Neural progenitor cell (in vitro differentiated cells): ENCODE measurements at regions not wholly inside any gene's neighbourhood (a gene's known extent, or its start where the extent isn't known, plus 50 kb on each side); places are given as distances from the start of the nearest gene placed in this dataset.
A peak's percentile ranks its signal among the peaks of the same experiment; 100 is the strongest.
"Not testable (repeated sequence)": the region's sequence is repeated elsewhere in the genome, so short reads cannot be mapped to it uniquely, and the experiment has no call there.

Source experiments
- DNase-seq: peaks from one replicate; pipeline ENCODE4 v3.0.0-alpha.2; 2016; ENCODE audit warnings: low spot score
- H2AFZ ChIP-seq: fragments of 200-600 bp; sonication (generic); replicated peaks from 2 replicates; pipeline ENCODE4 v1.6.1; 2016; ENCODE audit warnings: antibody characterized with exemption
- H3F3A ChIP-seq: fragments of 200-600 bp; sonication (generic); 2 replicates; pipeline ENCODE4 v1.6.1; 2016; ENCODE audit warnings: antibody characterized with exemption, low read depth
- H3K27ac ChIP-seq: fragments of 200-600 bp; sonication (generic); 2 replicates; pipeline ENCODE4 v1.5.1; 2016; ENCODE audit warnings: mild to moderate bottlenecking
- H3K27me3 ChIP-seq: fragments of 200-600 bp; sonication (generic); 2 replicates; pipeline ENCODE4 v1.6.1; 2016; ENCODE audit warnings: mild to moderate bottlenecking, moderate library complexity
- H3K36me3 ChIP-seq: fragments of 200-600 bp; sonication (generic); 2 replicates; pipeline ENCODE4 v1.5.1; 2016
- H3K4me1 ChIP-seq: fragments of 200-600 bp; sonication (generic); 2 replicates; pipeline ENCODE4 v1.6.1; 2016; ENCODE audit warnings: mixed run types
- H3K4me2 ChIP-seq: fragments of 200-600 bp; sonication (generic); 2 replicates; pipeline ENCODE4 v1.6.1; 2016
- H3K4me3 ChIP-seq: fragments of 200-600 bp; sonication (generic); 2 replicates; pipeline ENCODE4 v1.5.1; 2016
- H3K79me2 ChIP-seq: fragments of 200-600 bp; sonication (generic); 2 replicates; pipeline ENCODE4 v1.6.1; 2016; ENCODE audit warnings: low read depth
- H3K9ac ChIP-seq: fragments of 200-600 bp; sonication (generic); 2 replicates; pipeline ENCODE4 v1.6.1; 2016
- H3K9me3 ChIP-seq: fragments of 200-600 bp; sonication (generic); 2 replicates; pipeline ENCODE4 v1.5.1; 2016; ENCODE audit warnings: low read depth
- H4K20me1 ChIP-seq: fragments of 200-600 bp; sonication (generic); 2 replicates; pipeline ENCODE4 v1.6.1; 2016; ENCODE audit warnings: low read depth
- H3K27ac Mint-ChIP-seq: 3 replicates; pipeline ENCODE4 v1.8.0; 2021; ENCODE audit warnings: mixed read lengths
- H3K27me3 Mint-ChIP-seq: 2 replicates; pipeline ENCODE4 v1.8.0; 2022; ENCODE audit warnings: low read depth, mild to moderate bottlenecking, inconsistent platforms, moderate library complexity, mixed read lengths; ENCODE audit not compliant: insufficient read depth
- H3K36me3 Mint-ChIP-seq: 3 replicates; pipeline ENCODE4 v1.8.0; 2021; ENCODE audit warnings: mixed read lengths
- H3K4me1 Mint-ChIP-seq: 3 replicates; pipeline ENCODE4 v1.8.0; 2021; ENCODE audit warnings: mixed read lengths
- H3K4me3 Mint-ChIP-seq: 3 replicates; pipeline ENCODE4 v1.8.0; 2021; ENCODE audit warnings: mild to moderate bottlenecking, moderate library complexity, mixed read lengths
- H3K9me3 Mint-ChIP-seq: 3 replicates; pipeline ENCODE4 v1.8.0; 2020; ENCODE audit warnings: mixed read lengths
- CTCF ChIP-seq: fragments of 200-600 bp; sonication (generic); IDR thresholded peaks from 2 replicates; pipeline ENCODE4 v1.5.1; 2017; ENCODE audit warnings: antibody characterized with exemption, mild to moderate bottlenecking

DNA sequence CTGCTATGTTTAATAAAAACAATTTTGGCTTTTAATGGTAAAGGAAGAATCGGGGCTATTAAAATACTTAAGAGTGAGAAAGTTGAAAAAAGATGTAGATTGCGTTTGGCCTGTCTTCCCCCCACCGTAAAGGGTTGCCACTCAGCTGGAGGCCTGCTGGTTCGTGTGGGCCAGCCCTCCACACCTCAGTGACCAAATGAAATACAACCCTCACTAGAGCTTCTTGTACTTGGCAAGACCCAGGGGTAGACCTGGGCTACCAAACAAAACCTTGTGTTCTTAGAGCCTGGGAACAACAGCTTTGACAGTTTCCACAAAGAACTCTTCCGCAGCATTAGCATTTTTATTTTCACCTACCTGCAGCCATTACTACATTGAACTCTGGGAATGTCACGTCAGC, 152.8 kb upstream of the PABPC3 start:
- Histone ChIP-seq H3F3A (no peaks in the 10 kb centered on the region), H3K4me2 (no peak overlapping the region), H2AFZ (no peak overlapping the region), H3K4me1 (no peaks in the 10 kb centered on the region), H3K9me3 (no peaks in the 10 kb centered on the region), H3K36me3 (no peaks in the 10 kb centered on the region), H3K27me3 (no peaks in the 10 kb centered on the region), H3K4me3 (no peak overlapping the region), H3K9ac (no peak overlapping the region), H4K20me1 (no peaks in the 10 kb centered on the region), H3K27ac (no peak overlapping the region), H3K79me2 (no peaks in the 10 kb centered on the region)
- TF ChIP-seq CTCF = no peak
- H3K4me1 Mint-ChIP-seq = peaks cover 4% of the 10 kb centered on the region
- no peaks in the 10 kb centered on the region for H3K36me3 Mint-ChIP-seq
- no peak overlapping the region for H3K4me3 Mint-ChIP-seq
- DNase-seq = no peak
- H3K27ac Mint-ChIP-seq = peak overlapping the region; percentile 42
- peaks cover 3% of the 10 kb centered on the region for H3K27me3 Mint-ChIP-seq
- H3K9me3 Mint-ChIP-seq = peaks cover 2% of the 10 kb centered on the region

- H3K4me1 ChIP-seq, H3K27ac Mint-ChIP-seq, H3F3A ChIP-seq: not testable (repeated sequence)
These were observed 151.9 kb upstream of the PABPC3 start for GRCh38 chr13:24944073-24944472.

DNA sequence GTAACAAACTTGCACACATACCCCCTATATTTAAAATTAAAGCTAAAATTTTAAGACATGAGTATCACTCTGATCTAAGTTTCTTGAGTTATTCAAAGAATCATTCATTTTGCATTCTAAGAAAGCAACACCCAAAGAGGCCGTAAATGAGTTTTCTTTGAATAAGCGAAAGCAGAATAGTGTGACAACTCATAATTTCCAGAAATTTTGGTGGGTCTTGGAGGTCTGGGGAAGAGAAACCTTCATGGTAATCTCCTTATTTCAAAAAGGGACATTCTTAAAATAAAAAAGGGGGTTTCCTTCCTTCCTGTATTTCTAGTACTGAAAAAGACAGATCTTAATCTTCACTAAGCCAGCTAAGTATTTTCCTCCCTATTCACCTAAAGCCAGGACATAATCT, 147.0 kb upstream of the PABPC3 start:
- not testable (repeated sequence) for H3K9ac ChIP-seq, H2AFZ ChIP-seq, H3K27me3 Mint-ChIP-seq, H3K36me3 ChIP-seq, H3K36me3 Mint-ChIP-seq, H3K4me2 ChIP-seq, H3K4me1 Mint-ChIP-seq, H3K9me3 ChIP-seq, H3K9me3 Mint-ChIP-seq, H3K27me3 ChIP-seq, H3K4me1 ChIP-seq, H3K4me3 Mint-ChIP-seq, H4K20me1 ChIP-seq, H3K27ac Mint-ChIP-seq, H3K27ac ChIP-seq, H3K4me3 ChIP-seq, DNase-seq, H3K79me2 ChIP-seq, H3F3A ChIP-seq

More at GRCh38 chr13:24944073-24944472, 151.9 kb upstream of the PABPC3 start:
- not testable (repeated sequence) for H3K36me3 Mint-ChIP-seq, H3K4me2 ChIP-seq, H4K20me1 ChIP-seq, H3K9me3 Mint-ChIP-seq, H3K36me3 ChIP-seq, H3K27me3 Mint-ChIP-seq, DNase-seq, H3K27me3 ChIP-seq, H3K4me3 Mint-ChIP-seq, H3K4me3 ChIP-seq, H3K27ac ChIP-seq, H3K9ac ChIP-seq, H3K79me2 ChIP-seq, H2AFZ ChIP-seq, H3K4me1 Mint-ChIP-seq, H3K9me3 ChIP-seq

DNA sequence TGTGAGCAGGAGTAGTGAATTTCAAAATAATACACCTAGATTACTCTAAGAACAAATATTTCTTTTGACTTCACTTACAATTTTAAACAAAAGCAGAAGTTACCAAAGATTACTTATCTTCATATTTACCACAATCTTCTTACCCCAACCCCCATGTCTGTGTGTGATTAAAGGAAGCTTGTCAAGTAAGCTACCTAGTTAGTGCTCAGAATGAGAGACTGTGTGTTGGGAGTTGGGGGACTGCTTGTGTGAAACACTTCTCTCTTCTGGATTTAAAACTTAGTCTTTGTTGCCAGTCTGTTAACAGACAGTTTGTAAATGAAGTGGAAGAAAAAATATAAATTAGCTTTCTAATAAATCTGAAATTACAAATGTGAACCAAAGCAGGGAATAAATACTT, 145.3 kb upstream of the PABPC3 start:
- H3K27ac ChIP-seq, H3K4me1 ChIP-seq, H3K4me1 Mint-ChIP-seq, H3K4me3 ChIP-seq, H3K36me3 Mint-ChIP-seq, H3K79me2 ChIP-seq, H2AFZ ChIP-seq, H3K36me3 ChIP-seq, H3F3A ChIP-seq, H3K9me3 ChIP-seq, H3K27ac Mint-ChIP-seq, H4K20me1 ChIP-seq, H3K4me2 ChIP-seq, H3K27me3 ChIP-seq, H3K4me3 Mint-ChIP-seq, DNase-seq, H3K9ac ChIP-seq, H3K27me3 Mint-ChIP-seq, H3K9me3 Mint-ChIP-seq: not testable (repeated sequence)

GRCh38 chr13:24967970-24968369, 128.0 kb upstream of the PABPC3 start:
- H3K79me2 ChIP-seq, H3K27me3 ChIP-seq, H3K27ac Mint-ChIP-seq, H3K4me1 ChIP-seq, H3F3A ChIP-seq, H3K9ac ChIP-seq, DNase-seq, H3K9me3 Mint-ChIP-seq, H4K20me1 ChIP-seq, H3K36me3 Mint-ChIP-seq, H3K27me3 Mint-ChIP-seq, H3K9me3 ChIP-seq, H3K36me3 ChIP-seq, H3K4me1 Mint-ChIP-seq, H3K27ac ChIP-seq: not testable (repeated sequence)
- Histone ChIP-seq H2AFZ (peak overlapping the region; percentile 93), H3K4me2 (peak overlapping the region; percentile 72), H3K4me3 (peak overlapping the region; percentile 49)
- H3K4me3 Mint-ChIP-seq = peak overlapping the region; percentile 82
